Peyer's patch (tissue), 4 donors: ENCODE measurements at regions not wholly inside any gene's neighbourhood (a gene's known extent, or its start where the extent isn't known, plus 50 kb on each side); places are given as distances from the start of the nearest gene placed in this dataset.

ENCODE experiments used
- DNase-seq, 3 donors: peaks; one replicate each; pipeline ENCODE4 v3.0.0-alpha.2; 2017 to 2019
- H3K27ac ChIP-seq, 4 donors: fragments of 200-600 bp; sonication (generic); one replicate each; pipeline ENCODE4 v1.5.1; 2016 to 2019
- H3K27me3 ChIP-seq, 2 donors: fragments of 200-600 bp; sonication (generic); one replicate each; pipeline ENCODE4 v1.5.1; 2019
- H3K36me3 ChIP-seq, 3 donors: fragments of 200-600 bp; sonication (generic); one replicate each; pipeline ENCODE4 v1.5.1; 2016 to 2019
- H3K4me1 ChIP-seq, 4 donors: fragments of 200-600 bp; sonication (generic); one replicate each; pipeline ENCODE4 v1.5.1; 2016 to 2019
- H3K4me3 ChIP-seq, 4 donors: fragments of 200-600 bp; sonication (generic); 1 replicate in 3 of 4; 2 replicates in 1 of 4; pipeline ENCODE4 v1.5.1; 2016 to 2019; ENCODE audit warnings: mild to moderate bottlenecking in 1 of 4
- H3K9me3 ChIP-seq, 4 donors: fragments of 200-600 bp; sonication (generic); one replicate each; pipeline ENCODE4 v1.5.1; 2016 to 2019; ENCODE audit warnings: mild to moderate bottlenecking in 1 of 4
- POLR2A ChIP-seq, 2 donors: fragments of 450-650 bp; IDR thresholded peaks; one replicate each; pipeline ENCODE4 v1.5.1; 2017; ENCODE audit warnings: antibody characterized with exemption in 2 of 2, mild to moderate bottlenecking in 2 of 2, moderate library complexity in 2 of 2
- TF ChIP-seq, protein P1 (sequence below), 6 experiments: fragments of 450-650 bp in 4 of 6; fragments of 200-600 bp in 2 of 6; sonication (generic) in 1 of 6; IDR thresholded peaks; one replicate each; pipeline ENCODE4 v1.5.1; 2017 to 2019; ENCODE audit warnings: antibody characterized with exemption in 6 of 6, mild to moderate bottlenecking in 3 of 6, moderate library complexity in 1 of 6

DNA sequence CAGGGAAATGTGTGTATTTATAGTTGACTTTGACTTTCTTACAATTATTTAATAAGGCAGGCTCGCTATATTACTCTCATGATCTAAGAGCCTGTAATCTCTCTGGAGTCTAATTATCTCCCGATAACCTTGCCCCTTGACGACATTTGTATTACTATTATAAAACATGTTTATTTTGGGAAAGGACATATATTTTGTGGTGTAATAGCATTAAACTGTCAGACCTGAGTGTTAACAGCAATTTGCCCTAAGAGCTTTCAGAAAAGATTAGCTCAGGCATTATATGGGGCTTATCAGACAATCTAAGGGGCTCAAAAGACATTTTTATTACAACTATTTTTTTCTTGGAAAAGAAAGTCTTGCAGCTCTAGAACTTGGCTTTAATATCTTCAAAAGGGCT is 427.9 kb upstream of the SLIT2 start:
- Histone ChIP-seq H3K27me3 (no peaks in the 10 kb centered on the region), H3K9me3 (no peaks in the 10 kb centered on the region), H3K36me3 (no peaks in the 10 kb centered on the region), H3K27ac (no peak overlapping the region), H3K4me3 (no peak overlapping the region), H3K4me1 (no peaks in the 10 kb centered on the region)
- no peak for DNase-seq
- TF ChIP-seq, protein P1, sequence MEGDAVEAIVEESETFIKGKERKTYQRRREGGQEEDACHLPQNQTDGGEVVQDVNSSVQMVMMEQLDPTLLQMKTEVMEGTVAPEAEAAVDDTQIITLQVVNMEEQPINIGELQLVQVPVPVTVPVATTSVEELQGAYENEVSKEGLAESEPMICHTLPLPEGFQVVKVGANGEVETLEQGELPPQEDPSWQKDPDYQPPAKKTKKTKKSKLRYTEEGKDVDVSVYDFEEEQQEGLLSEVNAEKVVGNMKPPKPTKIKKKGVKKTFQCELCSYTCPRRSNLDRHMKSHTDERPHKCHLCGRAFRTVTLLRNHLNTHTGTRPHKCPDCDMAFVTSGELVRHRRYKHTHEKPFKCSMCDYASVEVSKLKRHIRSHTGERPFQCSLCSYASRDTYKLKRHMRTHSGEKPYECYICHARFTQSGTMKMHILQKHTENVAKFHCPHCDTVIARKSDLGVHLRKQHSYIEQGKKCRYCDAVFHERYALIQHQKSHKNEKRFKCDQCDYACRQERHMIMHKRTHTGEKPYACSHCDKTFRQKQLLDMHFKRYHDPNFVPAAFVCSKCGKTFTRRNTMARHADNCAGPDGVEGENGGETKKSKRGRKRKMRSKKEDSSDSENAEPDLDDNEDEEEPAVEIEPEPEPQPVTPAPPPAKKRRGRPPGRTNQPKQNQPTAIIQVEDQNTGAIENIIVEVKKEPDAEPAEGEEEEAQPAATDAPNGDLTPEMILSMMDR (IDR thresholded peaks at IDR 0.05): no peak

DNA sequence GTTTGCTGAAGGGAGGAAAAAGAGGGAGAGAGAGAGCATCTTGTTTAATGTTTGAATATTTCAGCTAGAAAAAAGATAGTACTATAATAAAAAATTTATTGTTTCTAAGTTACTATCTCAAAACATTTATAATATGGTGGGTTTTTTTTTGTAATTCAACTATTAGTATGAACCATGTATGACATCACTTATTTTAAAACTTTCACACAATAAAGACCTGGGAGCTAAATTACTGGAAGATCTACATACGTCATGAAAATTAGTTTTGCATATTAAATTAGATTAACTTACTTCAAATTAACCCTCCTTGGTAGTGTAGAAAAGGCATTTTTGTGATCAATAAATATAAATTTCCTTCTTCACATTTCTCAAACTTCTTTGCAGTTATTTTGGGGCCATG is 432.0 kb upstream of the SLIT2 start:
- Histone ChIP-seq H3K27me3 (no peaks in the 10 kb centered on the region), H3K4me1 (no peaks in the 10 kb centered on the region), H3K4me3 (no peak overlapping the region), H3K27ac (no peak overlapping the region), H3K36me3 (no peaks in the 10 kb centered on the region), H3K9me3 (no peaks in the 10 kb centered on the region)
- TF ChIP-seq, protein P1 (IDR thresholded peaks at IDR 0.05): no peak
- no peak for TF ChIP-seq POLR2A (IDR thresholded peaks at IDR 0.05)
- DNase-seq: no peak

DNA sequence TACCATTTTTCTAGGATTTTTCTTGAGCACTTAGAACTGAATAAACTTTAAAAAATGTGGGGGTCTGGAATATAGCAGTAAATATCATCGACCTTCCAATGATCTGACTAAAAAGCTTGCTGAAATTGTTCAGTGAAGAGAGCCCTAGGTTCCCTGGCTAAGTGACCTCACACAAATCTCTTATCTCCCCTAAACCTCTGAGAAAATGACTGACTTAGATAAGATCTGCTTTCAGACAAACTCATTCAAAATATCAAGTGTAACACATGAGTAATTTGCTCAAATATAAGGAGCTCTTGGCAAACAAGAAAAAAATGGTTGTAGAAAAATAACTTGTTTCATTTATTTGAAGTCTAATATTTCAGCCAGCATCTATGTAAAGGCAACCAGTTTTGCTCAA is 441.7 kb upstream of the SLIT2 start:
- no peak for TF ChIP-seq POLR2A (IDR thresholded peaks at IDR 0.05)
- TF ChIP-seq, protein P1 (IDR thresholded peaks at IDR 0.05): no peak

DNA sequence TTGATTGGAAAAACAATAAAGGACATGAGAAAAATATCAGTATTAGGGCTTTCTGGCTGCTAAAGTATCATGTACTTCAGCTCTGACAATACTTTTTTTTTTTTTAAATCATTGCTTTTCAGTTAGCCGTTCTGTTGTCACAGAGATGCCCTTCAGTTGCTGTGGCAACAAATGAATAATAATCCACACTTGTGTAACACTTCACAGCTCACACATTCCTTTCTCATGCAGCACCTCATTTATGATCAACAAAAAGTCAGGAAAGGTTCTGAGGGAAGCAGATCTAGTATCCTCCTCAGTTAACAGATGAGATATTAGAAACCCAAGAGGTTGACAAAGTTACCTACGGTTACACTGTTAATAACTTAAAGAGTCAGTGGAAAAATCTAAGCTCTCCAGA is 444.2 kb upstream of the SLIT2 start:
- Histone ChIP-seq H3K27ac (no peak overlapping the region), H3K27me3 (no peaks in the 10 kb centered on the region), H3K9me3 (no peaks in the 10 kb centered on the region), H3K4me3 (no peak overlapping the region), H3K36me3 (no peaks in the 10 kb centered on the region), H3K4me1 (no peaks in the 10 kb centered on the region)
- DNase-seq: no peak
- TF ChIP-seq, protein P1 (IDR thresholded peaks at IDR 0.05): no peak
- TF ChIP-seq POLR2A (IDR thresholded peaks at IDR 0.05): no peak

More for the DNA sequence above, 441.7 kb upstream of the SLIT2 start:
- DNase-seq: no peak
- no peak overlapping the region for H3K27ac ChIP-seq
- no peaks in the 10 kb centered on the region for H3K4me1 ChIP-seq
- H3K9me3 ChIP-seq: no peaks in the 10 kb centered on the region
- H3K27me3 ChIP-seq: no peaks in the 10 kb centered on the region
- H3K4me3 ChIP-seq: no peak overlapping the region
- no peaks in the 10 kb centered on the region for H3K36me3 ChIP-seq

DNA sequence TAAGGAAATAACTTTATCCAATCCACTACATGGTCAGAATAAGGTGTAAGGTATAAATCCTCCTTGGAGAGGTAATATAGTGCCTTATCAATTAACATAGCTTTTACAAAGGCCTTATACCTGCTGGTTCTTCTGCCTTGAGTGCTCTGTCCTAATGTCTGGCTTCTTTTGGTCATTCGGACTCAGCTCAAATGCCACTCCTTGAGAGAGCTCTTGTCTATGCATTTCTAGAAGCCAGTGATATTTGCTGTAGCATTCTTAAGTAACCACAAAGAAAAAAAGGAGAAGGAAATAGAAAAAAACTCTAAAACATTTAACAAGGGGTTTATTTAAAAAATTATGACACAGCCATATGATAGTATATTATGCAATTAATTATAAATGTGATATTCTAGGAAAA is 444.8 kb upstream of the SLIT2 start:
- TF ChIP-seq, protein P1 (IDR thresholded peaks at IDR 0.05): no peak
- TF ChIP-seq POLR2A (IDR thresholded peaks at IDR 0.05): no peak
- H3K36me3 ChIP-seq: no peaks in the 10 kb centered on the region
- no peak overlapping the region for H3K4me3 ChIP-seq
- H3K27me3 ChIP-seq: no peaks in the 10 kb centered on the region
- no peak for DNase-seq
- H3K9me3 ChIP-seq: no peaks in the 10 kb centered on the region
- H3K27ac ChIP-seq: no peak overlapping the region
- no peaks in the 10 kb centered on the region for H3K4me1 ChIP-seq

DNA sequence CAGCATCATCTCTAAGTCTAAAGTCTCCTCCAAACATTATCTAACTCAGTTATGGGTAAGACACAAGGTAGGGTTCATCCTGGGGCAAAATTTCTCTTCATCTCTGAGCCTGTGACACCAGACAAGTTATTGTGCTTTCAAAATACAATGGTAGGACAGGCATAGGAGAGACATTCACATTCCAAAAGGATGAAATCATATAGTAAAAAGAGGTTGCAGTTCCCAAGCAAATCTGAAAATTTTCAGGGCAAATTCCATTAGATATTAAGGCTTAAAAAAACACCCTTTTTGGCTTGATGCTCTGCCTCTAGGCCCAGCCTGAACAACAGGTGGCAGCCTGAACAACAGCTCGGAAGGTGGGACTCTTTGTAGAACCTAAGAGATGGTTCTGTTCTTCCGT is 448.3 kb upstream of the SLIT2 start:
- H3K4me1 ChIP-seq: no peaks in the 10 kb centered on the region
- no peak for DNase-seq
- no peak overlapping the region for H3K4me3 ChIP-seq
- no peaks in the 10 kb centered on the region for H3K27me3 ChIP-seq
- H3K36me3 ChIP-seq: no peaks in the 10 kb centered on the region
- H3K27ac ChIP-seq: no peak overlapping the region
- no peak for TF ChIP-seq POLR2A (IDR thresholded peaks at IDR 0.05)
- TF ChIP-seq, protein P1 (IDR thresholded peaks at IDR 0.05): no peak
- H3K9me3 ChIP-seq: no peaks in the 10 kb centered on the region
